ENCODE measurements at regions not wholly inside any gene's neighbourhood (a gene's known extent, or its start where the extent isn't known, plus 50 kb on each side); places are given as distances from the start of the nearest gene placed in this dataset.

DNA sequence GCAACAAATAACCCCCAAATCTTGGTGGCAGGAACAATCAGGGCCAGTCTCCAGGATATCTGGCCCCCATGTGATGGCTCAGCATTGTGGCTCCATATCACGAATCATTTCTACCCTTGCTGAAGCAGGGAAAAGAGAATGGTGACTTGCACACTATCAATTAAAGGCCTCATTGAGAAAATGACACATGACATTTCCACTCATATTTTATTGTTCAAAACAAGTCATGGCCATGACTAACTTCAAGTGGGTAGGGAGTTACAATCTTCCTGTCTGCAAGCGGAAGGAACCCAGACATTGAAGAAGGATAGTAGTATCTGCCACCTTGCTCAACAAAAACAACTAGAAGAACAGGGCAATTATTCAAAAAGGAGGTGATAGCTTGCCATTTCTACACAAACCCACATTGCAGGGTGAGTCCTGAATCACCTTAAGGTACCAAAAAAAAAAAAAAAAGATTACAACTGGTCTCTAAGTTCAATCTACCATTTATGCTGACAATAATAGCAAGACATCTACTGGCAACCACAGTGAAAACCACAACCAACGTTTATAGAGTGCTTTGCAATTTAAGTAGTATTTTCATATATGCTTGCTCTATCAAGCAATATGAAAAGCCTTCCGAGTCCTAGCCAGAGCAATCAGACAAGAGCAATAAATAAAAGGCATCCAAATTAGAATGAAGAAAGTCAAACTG lies 186.7 kb upstream of the DAPK1 start:
- Histone ChIP-seq H3K27ac (ENCODE audit: insufficient read depth, low read depth, low read length) (no peak overlapping the region), H3K4me3 (replicated peaks in 1 of 3; ENCODE audit: insufficient read depth in 1 of 3, low read depth in 1 of 3, low read length in 3 of 3) (no peak overlapping the region), H3K79me2 (ENCODE audit: control insufficient read depth, insufficient read depth, low read length) (no peaks in the 10 kb centered on the region), H3K4me2 (ENCODE audit: insufficient read depth, low read length) (no peak overlapping the region), H3K36me3 (ENCODE audit: control insufficient read depth in 2 of 2, extremely low read depth in 1 of 2, insufficient read depth in 2 of 2, low read length in 2 of 2) (no peaks in the 10 kb centered on the region), H3K9me1 (replicated peaks; ENCODE audit: control insufficient read depth, extremely low read depth, insufficient read depth, low read length) (no peaks in the 10 kb centered on the region), H3K4me1 (ENCODE audit: control insufficient read depth, extremely low read depth, insufficient read depth, low read length) (no peaks in the 10 kb centered on the region), H3K9ac (replicated peaks; ENCODE audit: extremely low read depth, insufficient read depth, low read length) (no peak overlapping the region), H4K20me1 (replicated peaks; ENCODE audit: control insufficient read depth, extremely low read depth, insufficient read depth, low read length) (no peaks in the 10 kb centered on the region), H3K9me3 (replicated peaks; ENCODE audit: control insufficient read depth, insufficient read depth, low read length) (no peaks in the 10 kb centered on the region), H2AFZ (ENCODE audit: low read depth, low read length) (no peak overlapping the region), H3K27me3 (ENCODE audit: control insufficient read depth in 2 of 2, insufficient read depth in 2 of 2, low read length in 2 of 2) (no peaks in the 10 kb centered on the region)
- intact Hi-C loops (cut with micrococcal nuclease) (no loop called here), dilution Hi-C loops (cut with MboI; ENCODE audit: extremely low pct_ligation_motif_present, low sequenced_read_pairs) (no loop called here)
- no TSS peak for BruUV-seq (replicated peaks)
- POLR2A ChIA-PET = no interaction called here
- no peak for TF ChIP-seq GATA2 (IDR thresholded peaks at IDR 0.05; ENCODE audit: insufficient read depth, insufficient read length, low read depth, low read length)
- TF ChIP-seq FOS (IDR thresholded peaks at IDR 0.05; ENCODE audit: borderline replicate concordance, insufficient read depth, low read length) = no peak
- TF ChIP-seq, protein P1, sequence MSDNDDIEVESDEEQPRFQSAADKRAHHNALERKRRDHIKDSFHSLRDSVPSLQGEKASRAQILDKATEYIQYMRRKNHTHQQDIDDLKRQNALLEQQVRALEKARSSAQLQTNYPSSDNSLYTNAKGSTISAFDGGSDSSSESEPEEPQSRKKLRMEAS (IDR thresholded peaks at IDR 0.05; ENCODE audit: insufficient read depth, insufficient read length) = no peak
- TF ChIP-seq, protein P2, sequence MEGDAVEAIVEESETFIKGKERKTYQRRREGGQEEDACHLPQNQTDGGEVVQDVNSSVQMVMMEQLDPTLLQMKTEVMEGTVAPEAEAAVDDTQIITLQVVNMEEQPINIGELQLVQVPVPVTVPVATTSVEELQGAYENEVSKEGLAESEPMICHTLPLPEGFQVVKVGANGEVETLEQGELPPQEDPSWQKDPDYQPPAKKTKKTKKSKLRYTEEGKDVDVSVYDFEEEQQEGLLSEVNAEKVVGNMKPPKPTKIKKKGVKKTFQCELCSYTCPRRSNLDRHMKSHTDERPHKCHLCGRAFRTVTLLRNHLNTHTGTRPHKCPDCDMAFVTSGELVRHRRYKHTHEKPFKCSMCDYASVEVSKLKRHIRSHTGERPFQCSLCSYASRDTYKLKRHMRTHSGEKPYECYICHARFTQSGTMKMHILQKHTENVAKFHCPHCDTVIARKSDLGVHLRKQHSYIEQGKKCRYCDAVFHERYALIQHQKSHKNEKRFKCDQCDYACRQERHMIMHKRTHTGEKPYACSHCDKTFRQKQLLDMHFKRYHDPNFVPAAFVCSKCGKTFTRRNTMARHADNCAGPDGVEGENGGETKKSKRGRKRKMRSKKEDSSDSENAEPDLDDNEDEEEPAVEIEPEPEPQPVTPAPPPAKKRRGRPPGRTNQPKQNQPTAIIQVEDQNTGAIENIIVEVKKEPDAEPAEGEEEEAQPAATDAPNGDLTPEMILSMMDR (IDR thresholded peaks at IDR 0.05; ENCODE audit: extremely low read depth in 1 of 2, insufficient read depth in 1 of 2, low read depth in 1 of 2, low read length in 2 of 2) = no peak
- no peak for TF ChIP-seq EZH2 (IDR thresholded peaks at IDR 0.05; ENCODE audit: borderline replicate concordance, low read depth, low read length, severe bottlenecking)
- TF ChIP-seq MYC (IDR thresholded peaks at IDR 0.05; ENCODE audit: low read depth, low read length) = no peak
- no peak for TF ChIP-seq POLR2A (IDR thresholded peaks at IDR 0.05; ENCODE audit: low read depth, low read length)
- FAIRE-seq (no peak), DNase-seq (ENCODE audit: low read depth, low spot score) (no peak)
- CTCF ChIA-PET = no interaction called here

Measured in endothelial cell of umbilical vein (primary cell).